MM.1S (cell line): ENCODE measurements at regions not wholly inside any gene's neighbourhood (a gene's known extent, or its start where the extent isn't known, plus 50 kb on each side); places are given as distances from the start of the nearest gene placed in this dataset.

ENCODE experiments used
- DNase-seq: peaks from one replicate; pipeline ENCODE4 v3.0.0-alpha.2; 2015
- H2AFZ ChIP-seq: fragments of 300-600 bp; sonication (generic); 2 replicates; pipeline ENCODE4 v1.6.0; 2016; ENCODE audit warnings: antibody characterized with exemption, low read length
- H3F3A ChIP-seq: fragments of 300-600 bp; sonication (generic); 2 replicates; pipeline ENCODE4 v1.6.1; 2016; ENCODE audit warnings: mild to moderate bottlenecking, antibody characterized with exemption, low read length, moderate library complexity, mixed read lengths; ENCODE audit not compliant: insufficient read depth
- H3K27ac ChIP-seq: fragments of 300-600 bp; sonication (generic); 2 replicates; pipeline ENCODE4 v1.5.1; 2016; ENCODE audit warnings: mild to moderate bottlenecking, low read length
- H3K27me3 ChIP-seq: fragments of 300-600 bp; sonication (generic); replicated peaks from 2 replicates; pipeline ENCODE4 v1.6.0; 2016; ENCODE audit warnings: low read length; ENCODE audit not compliant: insufficient read depth
- H3K36me3 ChIP-seq: fragments of 300-600 bp; sonication (generic); replicated peaks from 2 replicates; pipeline ENCODE4 v1.6.1; 2016; ENCODE audit warnings: mild to moderate bottlenecking, low read length, mixed read lengths; ENCODE audit not compliant: insufficient read depth
- H3K4me1 ChIP-seq: fragments of 300-600 bp; sonication (generic); 2 replicates; pipeline ENCODE4 v1.6.1; 2016; ENCODE audit warnings: low read length, mixed read lengths
- H3K4me2 ChIP-seq: fragments of 300-600 bp; sonication (generic); 2 replicates; pipeline ENCODE4 v1.6.0; 2016; ENCODE audit warnings: low read depth, low read length
- H3K4me3 ChIP-seq: fragments of 300-600 bp; sonication (generic); 2 replicates; pipeline ENCODE4 v1.5.1; 2016; ENCODE audit warnings: low read length, mixed read lengths
- H3K79me2 ChIP-seq: fragments of 300-600 bp; sonication (generic); 2 replicates; pipeline ENCODE4 v1.6.1; 2016; ENCODE audit warnings: mixed run types, low read length, mixed read lengths
- H3K9ac ChIP-seq: fragments of 300-600 bp; sonication (generic); 2 replicates; pipeline ENCODE4 v1.6.1; 2016; ENCODE audit warnings: low read length, mixed read lengths
- H3K9me2 ChIP-seq: fragments of 300-600 bp; sonication (generic); replicated peaks from 2 replicates; pipeline ENCODE4 v1.6.1; 2016; ENCODE audit warnings: mild to moderate bottlenecking, low read length, mixed read lengths; ENCODE audit not compliant: insufficient read depth
- H3K9me3 ChIP-seq: fragments of 300-600 bp; sonication (generic); replicated peaks from 2 replicates; pipeline ENCODE4 v1.6.1; 2016; ENCODE audit warnings: mild to moderate bottlenecking, low read length, mixed read lengths; ENCODE audit not compliant: insufficient read depth
- H4K20me1 ChIP-seq: fragments of 300-600 bp; sonication (generic); 2 replicates; pipeline ENCODE4 v1.6.1; 2016; ENCODE audit warnings: mild to moderate bottlenecking, low read length, moderate library complexity, mixed read lengths; ENCODE audit not compliant: insufficient read depth
- EZH2 ChIP-seq: fragments of 300-600 bp; sonication (generic); optimal IDR thresholded peaks from 2 replicates; pipeline ENCODE3; 2017; ENCODE audit warnings: low read depth, mild to moderate bottlenecking, antibody characterized with exemption, low read length, mixed read lengths
- EZH2phosphoT487 ChIP-seq: fragments of 300-600 bp; sonication (generic); IDR thresholded peaks from 2 replicates; pipeline ENCODE4 v1.6.1; 2018; ENCODE audit warnings: antibody characterized with exemption, low read length
- TF ChIP-seq, protein P1 (sequence below): fragments of 300-600 bp; sonication (generic); IDR thresholded peaks from 2 replicates; pipeline ENCODE4 v1.5.1; 2016; ENCODE audit warnings: antibody characterized with exemption, low read length, mixed read lengths

DNA sequence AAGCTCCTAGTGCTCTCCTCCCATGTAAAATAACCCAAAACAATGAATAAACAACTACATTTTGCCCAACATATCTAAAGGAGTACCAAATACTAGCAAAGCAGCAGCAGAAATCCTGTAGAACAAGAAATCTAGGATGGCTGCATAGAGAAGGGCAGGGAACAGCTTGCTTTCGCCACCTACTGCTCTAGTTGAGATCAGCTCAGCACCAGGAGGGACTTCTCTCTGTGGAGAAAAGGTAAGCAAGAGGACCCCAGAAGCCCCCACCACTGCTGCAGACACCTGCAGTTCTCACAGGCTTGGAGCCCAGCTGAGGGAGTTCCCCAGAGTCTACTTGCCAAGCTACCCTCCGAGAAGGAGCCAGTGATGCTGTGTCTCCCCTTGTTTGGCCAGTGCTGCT is 243.0 kb upstream of the CHST9 start:
- no peaks in the 10 kb centered on the region for H3K9me2 ChIP-seq

DNA sequence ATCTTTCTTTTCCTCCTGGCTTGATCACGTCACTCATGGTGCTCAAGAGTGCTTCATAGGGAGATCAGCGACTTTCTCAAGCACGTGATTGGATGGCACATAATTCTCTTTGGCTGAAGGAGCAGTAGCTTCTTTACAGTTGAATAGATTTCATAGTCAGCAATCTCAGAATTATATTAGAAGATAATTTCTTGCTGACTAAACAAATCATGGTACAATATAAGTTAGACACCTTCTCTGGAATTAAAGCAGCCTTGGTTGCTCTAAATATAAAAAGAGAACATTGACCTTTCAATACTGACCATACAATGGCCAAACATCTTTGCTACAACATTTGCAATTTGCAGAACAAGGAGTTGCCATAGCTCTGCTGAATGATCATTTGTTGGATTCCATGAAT is 238.5 kb upstream of the CHST9 start:
- no peak for DNase-seq
- Histone ChIP-seq H2AFZ (no peak overlapping the region), H3K27ac (no peak overlapping the region), H3K9me3 (no peaks in the 10 kb centered on the region), H3K79me2 (no peaks in the 10 kb centered on the region), H3K4me2 (no peak overlapping the region), H3K27me3 (no peaks in the 10 kb centered on the region), H3K9ac (no peak overlapping the region), H3K4me1 (no peaks in the 10 kb centered on the region), H3F3A (no peaks in the 10 kb centered on the region), H4K20me1 (no peaks in the 10 kb centered on the region), H3K36me3 (no peaks in the 10 kb centered on the region), H3K9me2 (no peaks in the 10 kb centered on the region), H3K4me3 (no peak overlapping the region)
- TF ChIP-seq EZH2phosphoT487: no peak
- TF ChIP-seq, protein P1, sequence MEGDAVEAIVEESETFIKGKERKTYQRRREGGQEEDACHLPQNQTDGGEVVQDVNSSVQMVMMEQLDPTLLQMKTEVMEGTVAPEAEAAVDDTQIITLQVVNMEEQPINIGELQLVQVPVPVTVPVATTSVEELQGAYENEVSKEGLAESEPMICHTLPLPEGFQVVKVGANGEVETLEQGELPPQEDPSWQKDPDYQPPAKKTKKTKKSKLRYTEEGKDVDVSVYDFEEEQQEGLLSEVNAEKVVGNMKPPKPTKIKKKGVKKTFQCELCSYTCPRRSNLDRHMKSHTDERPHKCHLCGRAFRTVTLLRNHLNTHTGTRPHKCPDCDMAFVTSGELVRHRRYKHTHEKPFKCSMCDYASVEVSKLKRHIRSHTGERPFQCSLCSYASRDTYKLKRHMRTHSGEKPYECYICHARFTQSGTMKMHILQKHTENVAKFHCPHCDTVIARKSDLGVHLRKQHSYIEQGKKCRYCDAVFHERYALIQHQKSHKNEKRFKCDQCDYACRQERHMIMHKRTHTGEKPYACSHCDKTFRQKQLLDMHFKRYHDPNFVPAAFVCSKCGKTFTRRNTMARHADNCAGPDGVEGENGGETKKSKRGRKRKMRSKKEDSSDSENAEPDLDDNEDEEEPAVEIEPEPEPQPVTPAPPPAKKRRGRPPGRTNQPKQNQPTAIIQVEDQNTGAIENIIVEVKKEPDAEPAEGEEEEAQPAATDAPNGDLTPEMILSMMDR: no peak

More for the DNA sequence above, 243.0 kb upstream of the CHST9 start:
- no peak for DNase-seq
- TF ChIP-seq EZH2phosphoT487 (no peak), EZH2 (no peak)
- TF ChIP-seq, protein P1: no peak
- no peaks in the 10 kb centered on the region for H3K79me2 ChIP-seq
- H3K9me3 ChIP-seq: no peaks in the 10 kb centered on the region
- no peak overlapping the region for H3K9ac ChIP-seq
- H3K27me3 ChIP-seq: no peaks in the 10 kb centered on the region
- no peaks in the 10 kb centered on the region for H3F3A ChIP-seq
- H3K4me3 ChIP-seq: no peak overlapping the region
- H4K20me1 ChIP-seq: no peaks in the 10 kb centered on the region
- no peak overlapping the region for H3K27ac ChIP-seq
- no peaks in the 10 kb centered on the region for H3K36me3 ChIP-seq
- H3K4me1 ChIP-seq: no peaks in the 10 kb centered on the region
- H3K4me2 ChIP-seq: no peak overlapping the region
- no peak overlapping the region for H2AFZ ChIP-seq

DNA sequence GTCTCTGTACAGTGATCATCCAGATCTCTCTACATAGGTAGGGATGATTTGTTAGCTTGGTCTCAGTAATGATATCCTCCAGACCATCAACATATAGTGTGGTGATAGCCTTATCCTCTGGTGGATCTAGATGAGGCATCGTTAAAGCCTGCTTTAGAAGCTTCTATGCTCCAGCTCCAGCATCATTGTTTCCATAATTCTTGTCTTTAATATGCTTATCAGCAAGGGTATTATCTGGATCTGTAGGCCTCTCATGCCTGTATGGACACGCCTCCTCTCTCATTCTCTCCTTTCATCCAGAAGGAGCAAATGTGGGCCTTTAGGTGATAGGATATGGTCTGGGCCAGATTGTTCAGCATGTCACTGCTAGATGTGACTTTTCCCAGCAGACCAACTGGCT is 234.5 kb upstream of the CHST9 start:
- no peak overlapping the region for H3K9ac ChIP-seq
- no peak overlapping the region for H3K4me3 ChIP-seq
- H3K9me3 ChIP-seq: no peaks in the 10 kb centered on the region
- no peak overlapping the region for H2AFZ ChIP-seq
- no peaks in the 10 kb centered on the region for H3K27me3 ChIP-seq
- H3F3A ChIP-seq: no peaks in the 10 kb centered on the region
- no peaks in the 10 kb centered on the region for H4K20me1 ChIP-seq
- no peaks in the 10 kb centered on the region for H3K79me2 ChIP-seq
- DNase-seq: no peak
- no peak for TF ChIP-seq EZH2phosphoT487
- TF ChIP-seq EZH2: no peak
- TF ChIP-seq, protein P1: no peak
- no peaks in the 10 kb centered on the region for H3K36me3 ChIP-seq
- no peak overlapping the region for H3K4me2 ChIP-seq
- H3K4me1 ChIP-seq: no peaks in the 10 kb centered on the region
- H3K9me2 ChIP-seq: no peaks in the 10 kb centered on the region
- H3K27ac ChIP-seq: no peak overlapping the region
